HepG2 (cell line): ENCODE measurements at regions not wholly inside any gene's neighbourhood (a gene's known extent, or its start where the extent isn't known, plus 50 kb on each side); places are given as distances from the start of the nearest gene placed in this dataset.

ENCODE experiments used
- ATAC-seq: fragments of 200-7000 bp; cut with Tn5 transposase; 3 replicates; pipeline ENCODE4 v1.9.1; 2020; ENCODE audit warnings: mild to moderate bottlenecking, moderate library complexity
- BruUV-seq: library from RNA; stranded (reverse); fragments of 400-500 nt; replicated peaks from 2 replicates; lab custom pipeline; 2021; lab: Mats Ljungman, UMichigan
- CTCF ChIA-PET: fragments of 300-600 bp; formaldehyde crosslinking; extraction: SDS; loops from one replicate; lab custom pipeline; 2021; ENCODE audit warnings: low total read pairs, inconsistent platforms, low intra/inter-chr PET ratio; lab: Yijun Ruan, JAX
- POLR2A ChIA-PET: fragments of 350-600 bp; sonication (Branson Sonifier 250); formaldehyde crosslinking; loops from one replicate; lab custom pipeline; 2020; ENCODE audit warnings: antibody characterized with exemption, inconsistent platforms; lab: Yijun Ruan, JAX
- DNase-seq: peaks from one replicate; pipeline ENCODE4 v3.0.0-alpha.2; 2015; ENCODE audit warnings: low spot score
- FAIRE-seq: peaks from 3 replicates; lab custom pipeline; 2011; peaks lifted over from hg19 to GRCh38; lab: Jason Lieb, UNC
- H2AFZ ChIP-seq: one replicate; pipeline ENCODE4 v1.6.1; 2011; ENCODE audit warnings: low read length, inconsistent platforms
- H3K27ac ChIP-seq: fragments of 300-600 bp; 3 replicates; pipeline ENCODE4 v1.8.0; 2011; ENCODE audit warnings: mixed run types, mild to moderate bottlenecking, mixed read lengths, low read length, inconsistent platforms; ENCODE audit not compliant: insufficient read depth; ENCODE audit errors: extremely low read length
- H3K27me3 ChIP-seq, 2 experiments: fragments of 200-600 bp in 1 of 2; 2 replicates in 1 of 2; 3 replicates in 1 of 2; pipeline versions ENCODE4 v1.6.0 to v1.8.0; 2011; ENCODE audit warnings: low read length in 2 of 2, mild to moderate bottlenecking in 2 of 2, moderate library complexity in 2 of 2, inconsistent platforms in 1 of 2; ENCODE audit not compliant: insufficient read depth in 2 of 2, control insufficient read depth in 1 of 2
- H3K36me3 ChIP-seq, 2 experiments: fragments of 200-600 bp in 1 of 2; replicated peaks in 1 of 2; 2 replicates in 1 of 2; 3 replicates in 1 of 2; pipeline versions ENCODE4 v1.5.1 to v1.8.0; 2011; ENCODE audit warnings: low read length in 2 of 2, inconsistent platforms in 1 of 2; ENCODE audit not compliant: insufficient read depth in 2 of 2, control insufficient read depth in 1 of 2
- H3K4me1 ChIP-seq: 2 replicates; pipeline ENCODE4 v1.5.1; 2012; ENCODE audit warnings: low read length, inconsistent platforms; ENCODE audit not compliant: insufficient read depth
- H3K4me2 ChIP-seq: 2 replicates; pipeline ENCODE4 v1.6.0; 2011; ENCODE audit warnings: low read depth, low read length, inconsistent platforms
- H3K4me3 ChIP-seq, 3 experiments: fragments of 200-600 bp in 1 of 3; sonication (generic), shearing (Covaris generic) in 1 of 3; replicated peaks in 1 of 3; 2 replicates each; pipeline ENCODE4 v1.5.1; 2011 to 2016; ENCODE audit warnings: low read length in 3 of 3, inconsistent platforms in 2 of 3, low read depth in 2 of 3, mild to moderate bottlenecking in 2 of 3, control low read depth in 1 of 3, mixed read lengths in 1 of 3; ENCODE audit not compliant: insufficient read depth in 1 of 3
- H3K79me2 ChIP-seq: one replicate; pipeline ENCODE4 v1.6.1; 2011; ENCODE audit warnings: low read length, inconsistent platforms; ENCODE audit not compliant: insufficient read depth
- H3K9ac ChIP-seq: 2 replicates; pipeline ENCODE4 v1.6.0; 2011; ENCODE audit warnings: mild to moderate bottlenecking, low read depth, low read length, inconsistent platforms; ENCODE audit not compliant: insufficient read depth
- H3K9me3 ChIP-seq: 2 replicates; pipeline ENCODE4 v1.5.1; 2012; ENCODE audit warnings: mild to moderate bottlenecking, low read length
- H4K20me1 ChIP-seq: 2 replicates; pipeline ENCODE4 v1.6.0; 2011; ENCODE audit warnings: inconsistent platforms, mild to moderate bottlenecking, low read length, moderate library complexity; ENCODE audit not compliant: insufficient read depth
- GRHL1 ChIP-seq: sonication (generic); formaldehyde crosslinking; conservative IDR thresholded peaks from 2 replicates; pipeline ENCODE4 v1.8.0; 2022; ENCODE audit warnings: missing genetic modification reagents
- HDAC2 ChIP-seq: sonication (generic); formaldehyde crosslinking; IDR thresholded peaks from 2 replicates; pipeline ENCODE4 v1.4.0; 2020; ENCODE audit warnings: missing genetic modification reagents
- MAZ ChIP-seq, 2 experiments: sonication (generic) in 1 of 2; formaldehyde crosslinking in 1 of 2; IDR thresholded peaks; 2 replicates each; pipeline versions ENCODE4 v1.5.0 to v1.6.1; 2012 to 2020; ENCODE audit warnings: low read depth in 2 of 2, mild to moderate bottlenecking in 2 of 2, borderline replicate concordance in 1 of 2, improper control_type of control experiment in 1 of 2, low read length in 1 of 2, missing genetic modification reagents in 1 of 2, moderate library complexity in 1 of 2
- NR0B2 ChIP-seq: sonication (generic); formaldehyde crosslinking; IDR thresholded peaks from 2 replicates; pipeline ENCODE4 v1.4.0; 2020; ENCODE audit warnings: mild to moderate bottlenecking, missing genetic modification reagents
- NR2F1 ChIP-seq, 2 experiments: fragments of 450-650 bp in 1 of 2; formaldehyde crosslinking in 1 of 2; IDR thresholded peaks; 2 replicates each; pipeline versions ENCODE4 v1.5.0 to v1.6.1; 2016 to 2020; ENCODE audit warnings: mild to moderate bottlenecking in 1 of 2, missing compliant biosample characterization in 1 of 2, missing genetic modification reagents in 1 of 2, moderate library complexity in 1 of 2
- ZNF142 ChIP-seq: sonication (generic); formaldehyde crosslinking; IDR thresholded peaks from 2 replicates; pipeline ENCODE4 v1.4.0; 2020; ENCODE audit warnings: missing genetic modification reagents
- ZNF354B ChIP-seq: sonication (generic); formaldehyde crosslinking; IDR thresholded peaks from 2 replicates; pipeline ENCODE4 v1.8.0; 2022; ENCODE audit warnings: mild to moderate bottlenecking, missing genetic modification reagents
- ZNF503 ChIP-seq: sonication (generic); formaldehyde crosslinking; IDR thresholded peaks from 2 replicates; pipeline ENCODE4 v1.4.0; 2020; ENCODE audit warnings: missing genetic modification reagents
- ZNF710 ChIP-seq: sonication (generic); formaldehyde crosslinking; IDR thresholded peaks from 2 replicates; pipeline ENCODE4 v1.5.0; 2020; ENCODE audit warnings: mild to moderate bottlenecking, missing genetic modification reagents, borderline replicate concordance
- WGBS: methylation state at CpG from one replicate; pipeline ENCODE4 v1.1.6; 2017; ENCODE audit warnings: low lambda C conversion rate; 5-methylcytosine and 5-hydroxymethylcytosine counted together
- in situ Hi-C: cut with HindIII; loops from 2 replicates; pipeline ENCODE4 v1.10.0; 2017; ENCODE audit warnings: low pct_unique_long_range_greater_than_20kb; ENCODE audit not compliant: extremely low pct_ligation_motif_present
- intact Hi-C: fragments of 100-400 bp; cut with micrococcal nuclease; formaldehyde crosslinking; loops from one replicate; pipeline ENCODE4 v1.10.0; 2022; ENCODE audit not compliant: unreplicated experiment

- TF ChIP-seq NR2F1 (CRISPR knock-in tag; IDR thresholded peaks at IDR 0.05) (no peak), HDAC2 (CRISPR knock-in tag) (no peak), ZNF503 (CRISPR knock-in tag) (no peak)
- TF ChIP-seq, all 625 proteins: peak for 0
These were observed 216.4 kb downstream of the MN1 start (continued) for GRCh38 chr22:27585141-27585540.

GRCh38 chr22:27588268-27588667, 213.3 kb downstream of the MN1 start:
- in situ Hi-C loops (loop anchor here (10.0 kb wide), 1 partner anchor 57 kb away; no protein-coding TSS in a partner anchor), intact Hi-C loops (no loop called here)
- H3K27ac ChIP-seq, result no peak overlapping the region
- no peak overlapping the region for H3K4me2 ChIP-seq
- H3K4me3 ChIP-seq, result no peak overlapping the region
- ATAC-seq, result no peak
- H2AFZ ChIP-seq, result no peak overlapping the region
- ChIA-PET POLR2A (no interaction called here), CTCF (no interaction called here)
- H3K4me1 ChIP-seq, result peaks cover 9% of the 10 kb centered on the region; the same call in 1 of the 2 replicates
- DNase-seq, result no peak
- no peak for FAIRE-seq
- no peaks in the 10 kb centered on the region for H4K20me1 ChIP-seq
- H3K9me3 ChIP-seq, result no peaks in the 10 kb centered on the region
- H3K36me3 ChIP-seq, result no peaks in the 10 kb centered on the region
- no TSS peak for BruUV-seq
- H3K9ac ChIP-seq, result no peak overlapping the region
- no peaks in the 10 kb centered on the region for H3K79me2 ChIP-seq
- peaks cover 2 to 17% of the 10 kb centered on the region in 2 experiments for H3K27me3 ChIP-seq
- WGBS, result 4% methylated on average over 5 of the region's 6 CpGs
- no peak for TF ChIP-seq ZNF354B (CRISPR knock-in tag)
- TF ChIP-seq GRHL1 (CRISPR knock-in tag), result no peak
- no peak for TF ChIP-seq ZNF710
- TF ChIP-seq ZNF142 (CRISPR knock-in tag), result no peak
- TF ChIP-seq MAZ (IDR thresholded peaks at IDR 0.05; ENCODE audit: borderline replicate concordance, low read depth, low read length), result no peak
- TF ChIP-seq MAZ (CRISPR knock-in tag; IDR thresholded peaks at IDR 0.05; ENCODE audit: low read depth), result no peak
- no peak for TF ChIP-seq NR0B2 (CRISPR knock-in tag)
